SK-N-DZ (cell line): ENCODE measurements at regions not wholly inside any gene's neighbourhood (a gene's known extent, or its start where the extent isn't known, plus 50 kb on each side); places are given as distances from the start of the nearest gene placed in this dataset.

Source experiments
- DNase-seq: peaks from one replicate; pipeline ENCODE4 v3.0.0-alpha.2; 2015; ENCODE audit warnings: low spot score

DNA sequence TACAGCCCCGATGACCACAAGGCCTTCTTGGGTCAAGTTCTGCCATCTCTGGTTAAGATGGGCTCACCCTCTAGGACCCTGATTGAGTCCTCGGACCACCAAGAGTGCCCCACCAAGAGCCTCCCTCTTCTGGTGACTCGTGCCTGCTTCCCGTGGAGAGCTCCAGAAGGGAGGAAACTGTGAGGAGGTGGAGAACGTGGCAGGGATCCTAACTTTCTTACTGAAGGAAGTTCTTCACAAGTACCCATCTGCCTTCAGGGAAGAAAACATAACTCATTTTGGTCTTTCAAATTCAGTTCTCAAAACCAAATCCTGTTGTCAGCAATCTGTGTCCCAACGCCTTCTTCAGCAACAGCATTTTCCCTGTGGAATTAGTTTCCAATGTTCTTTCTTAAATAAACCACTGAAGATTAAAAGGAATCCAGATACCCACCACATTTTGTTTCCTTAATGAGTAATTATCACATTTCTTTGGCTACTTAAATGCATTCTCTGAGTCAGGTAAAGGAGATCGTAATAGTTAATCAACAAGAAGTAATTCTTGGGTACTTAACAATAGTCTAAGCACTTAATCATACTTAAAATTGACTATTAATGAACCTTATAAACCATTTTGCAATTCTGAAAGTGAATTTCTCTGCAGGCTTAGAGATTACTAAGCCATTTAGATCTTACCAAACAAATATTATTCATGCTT, 185.8 kb upstream of the SGK1 start:
- no peak for DNase-seq

- no peak for DNase-seq
Observed at GRCh38 chr6:134502614-134503549, 185.0 kb upstream of the SGK1 start.

- no peak for DNase-seq
Observed at GRCh38 chr6:134495890-134496248, 178.0 kb upstream of the SGK1 start.

- no peak for DNase-seq
Observed at GRCh38 chr6:134495203-134495889, 177.4 kb upstream of the SGK1 start.

- no peak for DNase-seq
Observed at GRCh38 chr6:134493789-134494188, 175.9 kb upstream of the SGK1 start.

- DNase-seq: no peak
Observed at GRCh38 chr6:134491477-134491876, 173.6 kb upstream of the SGK1 start.

- DNase-seq: no peak
Observed at GRCh38 chr6:134482593-134483270, 164.8 kb upstream of the SGK1 start.

DNA sequence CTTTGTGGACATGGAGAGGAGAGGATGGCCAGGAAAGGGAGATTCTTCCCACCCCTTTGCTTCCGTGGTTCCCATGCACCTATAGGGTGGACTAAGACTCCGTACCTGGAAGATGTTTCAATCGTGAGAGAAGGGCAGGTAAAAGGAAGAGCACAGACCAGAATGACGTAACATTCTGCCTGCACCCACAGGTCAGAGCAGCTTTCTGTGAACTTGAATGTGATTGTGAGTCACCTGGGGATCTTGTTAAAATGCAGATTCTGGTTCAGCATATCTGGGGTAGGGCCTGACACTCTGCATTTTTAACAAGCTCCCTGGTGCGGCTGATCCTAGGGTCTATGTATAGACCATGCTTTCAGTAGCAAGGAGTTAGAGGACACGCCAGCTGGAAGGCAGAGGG, 164.1 kb upstream of the SGK1 start:
- no peak for DNase-seq

- DNase-seq: no peak
Observed at GRCh38 chr6:134480593-134480992, 162.7 kb upstream of the SGK1 start.

DNA sequence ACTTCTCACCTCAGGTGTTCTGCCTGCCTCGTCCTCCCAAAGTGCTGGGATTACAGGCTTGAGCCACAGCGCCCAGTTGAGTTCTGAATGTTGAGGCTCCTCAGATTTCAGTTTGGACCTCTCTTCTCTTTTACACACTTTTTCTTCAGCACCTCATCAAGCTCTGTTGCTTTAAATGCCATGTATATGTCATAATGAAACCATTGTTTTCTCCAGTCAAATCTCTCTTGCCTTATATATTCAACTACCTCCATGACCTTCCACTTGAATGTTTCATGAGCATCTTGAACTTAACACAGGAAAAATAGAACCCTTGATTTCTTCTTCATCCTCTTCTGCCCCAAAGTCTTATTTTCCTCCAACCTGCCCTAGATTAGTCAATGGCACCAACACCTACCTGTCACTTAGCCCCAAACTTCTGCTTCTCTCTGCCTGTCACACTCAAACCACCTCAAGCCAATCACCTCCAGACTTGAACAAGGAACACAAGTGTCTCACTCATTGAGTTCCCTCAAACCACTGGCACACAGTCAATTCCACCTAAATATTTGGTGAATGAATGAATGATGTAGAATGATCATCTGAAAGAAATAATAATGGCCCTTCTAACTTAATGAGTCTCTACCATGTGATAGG, 161.0 kb upstream of the SGK1 start:
- no peak for DNase-seq

DNA sequence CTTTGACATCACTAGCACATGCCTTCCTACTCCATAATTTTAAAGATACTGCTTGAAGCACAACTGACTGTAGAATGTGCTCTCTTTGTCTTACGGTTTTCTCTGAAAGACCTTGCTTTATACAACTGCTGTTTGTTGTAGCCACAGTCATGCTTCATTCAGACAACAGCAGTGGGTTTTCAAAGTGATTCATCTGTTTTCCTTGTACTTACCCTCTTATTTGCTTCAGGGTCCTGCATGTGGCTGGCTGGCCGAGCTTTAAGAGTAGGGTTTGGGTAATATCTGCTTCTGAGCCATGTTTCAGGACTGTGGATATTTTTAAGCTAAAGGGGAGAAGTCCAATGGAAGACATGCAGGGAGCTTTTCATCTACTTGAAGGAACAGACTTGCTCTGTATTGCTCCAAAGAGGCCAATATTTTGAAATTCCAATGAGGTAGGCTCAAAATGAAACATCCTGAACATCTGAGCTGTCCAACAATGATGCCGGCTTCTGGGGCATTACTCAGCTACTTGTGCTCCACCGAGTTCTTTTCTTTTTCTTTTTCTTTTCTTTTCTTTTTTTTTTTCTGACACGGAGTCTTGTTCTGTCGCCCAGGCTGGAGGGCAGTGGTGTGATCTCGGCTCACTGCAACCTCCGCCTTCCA, 160.2 kb upstream of the SGK1 start:
- no peak for DNase-seq

- DNase-seq: no peak
Observed at GRCh38 chr6:134474955-134475354, 157.0 kb upstream of the SGK1 start.

GRCh38 chr6:134472661-134473060, 154.7 kb upstream of the SGK1 start:
- no peak for DNase-seq

DNA sequence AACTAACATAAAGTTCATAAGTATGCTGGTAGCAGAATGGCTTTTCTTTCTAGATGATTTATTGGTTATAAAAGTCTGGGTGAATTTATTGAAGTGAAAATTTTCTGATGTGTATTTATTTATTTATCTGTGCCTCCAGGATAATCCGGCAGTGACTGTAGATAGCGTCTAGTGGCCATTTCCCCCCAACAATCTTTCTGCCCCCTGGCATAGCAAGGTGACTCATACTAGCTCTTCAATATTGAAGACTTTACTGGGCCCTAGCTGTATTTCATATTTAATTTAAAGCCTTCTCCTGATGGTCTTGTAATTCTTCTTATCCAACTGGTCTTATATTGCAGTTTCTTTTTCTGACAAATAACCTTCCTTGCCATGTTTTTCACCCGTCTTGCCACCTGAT, 154.1 kb upstream of the SGK1 start:
- no peak for DNase-seq

DNA sequence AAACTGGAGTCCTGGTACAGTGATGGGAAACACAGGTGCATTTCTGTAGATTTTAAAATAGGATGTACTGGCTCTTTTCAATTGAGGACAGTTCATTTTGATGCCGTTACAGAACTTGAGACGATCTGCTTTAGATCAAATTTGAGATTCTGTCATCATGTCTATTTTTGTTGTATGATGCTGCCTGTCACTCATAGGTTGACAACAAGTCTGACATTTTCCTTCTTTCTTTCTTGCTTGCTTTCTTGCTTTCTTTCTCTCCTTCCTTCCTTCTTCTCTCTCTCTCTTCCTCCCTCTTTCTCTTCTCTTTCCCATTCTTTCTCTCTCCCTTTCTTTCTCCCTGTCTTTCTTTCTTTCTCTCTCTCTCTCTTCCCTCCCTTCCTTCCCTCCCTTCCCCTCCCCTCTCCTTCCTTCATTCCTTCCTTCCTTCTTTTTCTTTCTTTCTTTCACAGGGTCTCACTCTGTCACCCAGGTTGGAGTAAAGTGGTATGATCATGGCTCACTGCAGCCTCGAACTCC, 152.6 kb upstream of the SGK1 start:
- no peak for DNase-seq

- no peak for DNase-seq
Observed at GRCh38 chr6:134469702-134470456, 152.0 kb upstream of the SGK1 start.

GRCh38 chr6:134468633-134469032, 150.7 kb upstream of the SGK1 start:
- DNase-seq: no peak

DNA sequence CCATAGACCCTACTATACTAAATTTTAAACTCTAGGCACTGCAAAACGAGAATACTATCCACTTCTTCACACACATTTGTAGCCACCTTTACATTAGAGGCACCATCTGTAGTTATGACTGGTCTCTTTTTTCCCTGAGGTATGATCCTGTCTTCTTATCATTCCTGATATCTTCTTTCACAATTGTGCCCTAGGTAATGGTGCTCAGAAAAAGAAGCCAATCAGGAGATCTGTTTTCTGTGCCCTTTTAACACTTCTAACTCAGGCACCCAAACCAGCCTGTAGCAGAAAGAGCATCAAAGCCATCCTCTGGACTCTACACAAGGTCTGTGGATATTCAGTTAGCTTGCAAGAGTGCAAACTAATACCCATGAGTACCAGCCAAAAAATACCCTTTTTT, 149.7 kb upstream of the SGK1 start:
- DNase-seq: no peak

DNA sequence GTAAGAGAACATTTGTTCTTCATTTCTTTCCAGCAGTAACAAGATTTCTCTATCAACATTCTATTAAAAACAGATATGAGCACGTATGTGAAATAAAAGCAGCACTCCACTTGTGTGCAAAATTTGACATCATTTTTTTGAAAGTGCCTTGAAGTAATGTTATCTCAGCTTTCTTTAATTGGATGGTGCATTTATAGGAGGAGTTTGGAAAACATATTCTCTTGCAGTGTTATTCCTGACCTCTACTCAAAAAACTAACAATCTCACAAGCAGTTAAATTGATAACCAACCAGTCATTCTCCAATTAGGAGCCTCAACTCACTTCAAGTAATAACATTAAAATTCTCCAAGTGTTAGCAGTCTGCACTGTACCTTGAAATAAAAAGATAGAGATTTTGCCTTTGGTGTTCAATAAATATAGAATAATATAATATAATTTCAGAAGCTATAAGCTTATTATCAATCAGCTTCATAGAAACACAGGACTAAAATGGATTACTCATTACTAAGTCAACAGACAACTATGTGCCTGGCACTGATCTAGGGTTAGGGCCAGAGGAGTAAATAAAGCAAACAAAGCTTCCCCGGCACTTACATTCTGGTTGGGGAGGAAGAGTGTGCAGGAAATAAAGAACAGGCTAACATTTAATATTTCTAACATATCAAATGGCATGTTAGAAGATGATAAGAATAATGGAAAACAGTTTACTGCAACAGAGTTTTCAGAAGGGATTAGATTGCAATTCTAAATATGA, 149.0 kb upstream of the SGK1 start:
- DNase-seq: no peak
